GM18517 (cell line): ENCODE measurements at regions not wholly inside any gene's neighbourhood (a gene's known extent, or its start where the extent isn't known, plus 50 kb on each side); places are given as distances from the start of the nearest gene placed in this dataset.
A peak's percentile ranks its signal among the peaks of the same experiment; 100 is the strongest.
"Not testable (repeated sequence)": the region's sequence is repeated elsewhere in the genome, so short reads cannot be mapped to it uniquely, and the experiment has no call there.

Source experiments
- ATAC-seq: cut with Tn5 transposase; IDR thresholded peaks from one replicate; pipeline ENCODE4 v1.9.1; 2021; ENCODE audit warnings: mild to moderate bottlenecking, moderate library complexity; ENCODE audit not compliant: unreplicated experiment

DNA sequence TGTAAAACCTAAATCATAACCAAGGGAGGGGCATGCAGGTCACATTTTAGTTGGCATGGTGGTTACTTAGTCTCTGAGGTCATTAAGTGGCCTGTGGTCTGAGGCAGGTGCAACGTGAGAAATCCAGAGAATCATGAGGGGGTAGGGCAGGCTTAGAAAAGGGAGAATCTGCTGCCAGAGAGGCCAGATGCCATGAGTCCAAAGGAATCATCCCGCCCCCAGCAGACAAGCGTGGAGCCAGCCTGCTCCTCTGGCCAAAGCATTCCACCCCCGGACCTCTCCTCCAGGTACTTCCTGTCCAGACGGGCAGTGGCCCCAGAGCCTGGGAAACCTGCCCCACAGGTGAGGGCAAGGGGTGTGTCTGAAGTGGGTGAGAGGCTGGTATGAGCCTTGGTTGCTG lies 196.4 kb upstream of the ZNF32 start:
- ATAC-seq: no peak

DNA sequence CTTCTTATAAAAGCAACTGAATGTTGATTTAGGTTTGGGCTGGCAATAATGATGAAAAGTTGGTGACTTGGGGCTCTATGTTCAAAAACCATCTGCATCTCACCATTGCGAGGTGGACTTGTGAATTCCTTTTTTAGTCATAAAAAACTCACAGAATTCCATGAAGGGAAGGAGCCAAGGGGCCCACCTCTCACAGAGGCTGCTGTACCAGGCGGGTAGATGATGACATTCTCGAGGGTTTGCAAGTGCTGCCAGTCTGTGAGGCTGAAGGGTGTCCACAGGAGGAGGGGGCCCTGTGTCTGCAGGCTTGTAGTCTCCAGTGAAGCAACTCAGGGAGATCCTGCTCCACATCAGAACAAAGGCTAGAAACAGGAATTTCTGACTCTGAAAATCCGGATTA lies 195.5 kb upstream of the ZNF32 start:
- no peak for ATAC-seq

DNA sequence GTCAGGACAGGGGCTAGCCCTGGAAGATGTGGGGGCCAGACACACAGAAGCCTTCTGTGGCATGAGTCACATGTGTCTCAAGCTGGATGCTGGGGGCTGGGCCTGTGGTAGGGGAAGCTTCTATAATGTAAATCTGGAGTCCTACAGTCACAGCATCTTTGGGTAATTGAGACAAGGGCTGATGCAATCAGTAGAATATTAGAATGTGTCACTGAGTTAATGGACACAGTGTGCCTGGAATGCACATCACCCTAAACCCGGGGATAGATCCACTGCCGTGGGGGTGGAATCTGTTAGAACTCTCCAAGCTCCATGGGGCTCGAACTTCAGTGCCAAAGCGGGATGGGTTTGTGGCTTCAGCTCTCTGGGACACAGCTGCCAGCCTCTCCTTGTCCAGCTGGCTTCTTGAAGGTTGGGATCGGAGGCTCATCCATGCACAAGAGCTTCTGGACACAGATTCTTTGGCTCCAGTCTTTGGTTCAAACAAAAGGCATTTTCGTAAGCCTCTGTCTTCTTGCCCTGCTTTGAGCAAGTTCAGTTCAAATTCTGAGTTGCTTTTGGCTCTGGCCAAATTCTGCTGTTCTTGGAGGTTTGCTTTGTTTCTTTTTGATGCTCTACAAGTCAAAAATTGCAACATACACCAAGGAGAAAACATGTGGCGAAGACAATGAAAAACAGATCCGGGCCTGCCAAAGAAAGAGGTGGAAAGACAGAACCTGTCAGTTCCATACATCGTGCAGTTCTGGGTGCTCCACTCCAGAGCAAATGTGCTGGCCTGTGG lies 194.8 kb upstream of the ZNF32 start:
- ATAC-seq: no peak

DNA sequence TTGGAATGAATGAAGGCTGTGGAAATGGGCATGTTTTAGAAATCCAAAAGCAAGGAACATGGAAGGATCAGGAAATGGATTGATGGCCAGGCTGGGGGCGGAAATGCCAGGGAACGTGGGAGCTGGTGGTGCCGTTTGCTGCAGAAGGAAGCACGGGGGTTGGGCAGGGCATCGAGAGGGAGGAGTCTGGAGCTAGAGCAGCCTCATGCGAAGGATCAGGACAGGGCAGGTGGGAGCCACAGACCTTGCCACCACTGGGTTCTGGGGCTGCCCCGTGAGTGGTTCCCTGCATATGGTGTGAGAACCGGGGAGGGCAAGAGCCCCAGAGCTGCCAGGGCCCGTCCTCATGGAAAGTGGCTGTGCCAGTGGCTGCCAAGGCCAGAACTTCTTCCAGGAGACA lies 193.8 kb upstream of the ZNF32 start:
- no peak for ATAC-seq

DNA sequence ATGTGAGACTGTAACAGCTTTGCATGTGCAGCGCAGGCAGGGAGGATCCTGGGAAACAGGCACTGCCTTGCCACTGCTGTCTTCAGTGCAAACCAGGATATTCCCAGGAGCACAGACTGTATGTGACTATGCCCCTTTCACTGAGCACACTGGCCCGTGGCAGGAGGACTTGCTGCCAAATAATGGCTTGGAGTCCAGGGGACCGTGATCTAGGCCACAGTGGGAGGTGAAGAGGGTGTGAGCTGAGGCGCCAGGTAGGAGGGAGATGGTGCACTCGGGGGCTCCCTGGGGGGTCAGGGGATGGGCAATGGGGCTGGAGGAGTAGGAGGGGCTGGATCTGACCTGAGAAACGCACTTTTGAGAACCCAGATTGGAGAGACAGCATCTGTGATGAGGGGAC lies 193.4 kb upstream of the ZNF32 start:
- no peak for ATAC-seq

DNA sequence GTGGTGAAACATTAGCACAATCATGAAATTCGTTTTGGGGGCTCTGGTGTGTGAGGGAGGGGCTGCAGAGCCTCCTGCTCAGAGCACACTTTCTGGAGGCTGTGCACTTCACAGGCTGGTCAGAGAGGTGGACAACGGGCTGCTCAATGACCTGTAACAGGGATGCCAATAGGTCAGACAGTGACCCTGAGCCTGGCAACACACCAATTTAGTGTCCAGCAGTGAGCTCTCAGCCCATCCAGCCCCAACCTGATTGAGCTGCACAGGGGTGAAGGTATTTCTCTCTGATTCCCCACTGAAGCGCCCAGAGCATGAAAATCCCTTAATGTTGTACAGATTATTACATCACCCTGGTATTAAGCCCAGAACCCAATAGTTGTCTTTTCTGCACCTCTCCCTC lies 191.3 kb upstream of the ZNF32 start:
- no peak for ATAC-seq

DNA sequence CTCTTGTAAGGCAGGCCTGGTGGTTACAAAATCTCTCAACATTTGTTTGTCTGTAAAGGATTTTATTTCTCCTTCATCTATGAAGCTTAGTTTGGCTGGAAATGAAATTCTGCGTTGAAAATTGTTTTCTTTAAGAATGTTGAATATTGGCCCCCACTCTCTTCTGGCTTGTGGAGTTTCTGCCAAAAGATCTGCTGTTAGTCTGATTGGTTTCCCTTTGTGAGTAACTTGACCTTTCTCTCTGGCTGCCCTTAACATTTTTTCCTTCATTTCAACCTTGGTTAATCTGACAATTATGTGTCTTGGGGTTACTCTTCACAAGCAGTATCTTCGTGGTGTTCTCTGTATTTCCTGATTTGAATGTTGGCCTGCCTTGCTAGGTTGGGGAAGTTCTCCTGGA lies 186.1 kb upstream of the ZNF32 start:
- ATAC-seq: not testable (repeated sequence)

DNA sequence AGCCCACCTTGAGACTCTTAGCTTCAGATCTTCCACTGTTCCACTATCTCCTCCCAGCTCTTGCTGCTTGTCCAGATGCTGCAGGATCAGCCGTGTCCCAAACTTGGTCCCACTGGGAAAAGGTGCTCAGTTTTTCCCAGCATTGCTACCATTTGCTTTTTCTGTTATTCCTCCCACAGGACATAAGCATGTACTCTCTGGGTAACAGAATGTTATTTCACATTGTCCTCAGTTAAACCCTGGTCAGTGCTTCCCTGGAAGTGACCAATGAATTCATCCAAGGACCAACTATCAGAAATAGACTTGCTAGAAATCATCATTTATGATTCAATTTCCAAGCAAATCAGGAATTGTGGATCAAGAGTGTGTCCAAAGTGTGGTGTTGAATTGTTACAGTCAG lies 179.2 kb upstream of the ZNF32 start:
- no peak for ATAC-seq

DNA sequence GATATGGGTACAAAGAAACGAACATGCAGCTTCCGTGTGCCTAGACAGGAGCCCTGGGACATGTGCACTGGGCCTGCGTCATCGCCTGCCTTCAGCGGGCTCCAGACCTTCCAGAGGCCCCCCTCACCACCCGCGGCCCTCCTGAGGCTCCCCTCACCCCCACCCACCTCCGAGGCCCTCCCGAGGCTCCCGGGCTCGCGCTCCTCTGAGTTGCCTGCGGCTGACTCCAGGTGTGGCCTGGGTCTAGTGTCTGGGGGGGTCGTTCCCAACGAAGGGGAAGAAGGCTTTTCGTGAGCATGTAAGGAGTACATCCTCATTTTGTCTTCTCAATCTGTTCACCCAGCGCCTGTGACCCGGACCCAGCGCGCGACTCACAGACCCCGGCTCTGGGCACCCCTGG lies 177.3 kb upstream of the ZNF32 start:
- no peak for ATAC-seq

DNA sequence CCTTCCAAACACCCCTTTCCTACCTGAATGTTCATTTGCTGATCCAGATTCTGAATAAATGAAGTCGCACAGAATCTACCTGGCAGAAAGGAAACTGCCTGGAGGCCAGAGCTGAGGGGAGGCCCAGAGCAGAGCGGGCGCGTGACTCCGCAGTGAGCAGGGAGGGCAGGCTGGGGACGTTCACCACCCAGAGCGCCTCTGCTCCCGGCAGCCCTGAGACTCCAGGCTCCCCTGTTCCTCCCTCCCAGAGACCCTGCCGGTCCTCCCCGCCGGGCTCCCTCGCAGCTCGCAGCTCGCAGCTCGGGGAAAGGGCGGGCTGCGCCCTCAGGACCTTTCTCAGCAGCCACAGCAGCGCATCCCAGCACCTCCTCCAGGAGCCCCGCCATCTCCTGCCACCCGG lies 176.7 kb upstream of the ZNF32 start:
- no peak for ATAC-seq

DNA sequence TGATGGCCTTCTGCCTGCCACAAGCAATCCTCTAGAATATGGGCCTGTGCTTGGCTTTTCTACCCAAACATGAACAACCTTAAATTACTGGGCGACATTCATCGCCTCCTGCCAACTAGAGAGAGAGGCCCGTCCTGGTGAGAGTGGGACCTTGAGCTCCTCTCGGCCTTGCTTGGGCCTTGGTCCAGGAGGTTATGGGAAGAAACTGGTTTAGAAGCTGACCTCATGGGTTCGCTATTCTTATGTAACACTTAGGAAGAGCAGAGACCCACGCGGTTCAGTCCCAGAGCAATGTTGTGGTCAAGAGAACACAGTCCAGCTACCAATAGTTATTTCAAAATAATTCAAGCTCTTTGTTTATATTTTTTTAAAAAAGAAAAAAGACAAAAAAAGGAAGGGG lies 176.3 kb upstream of the ZNF32 start:
- no peak for ATAC-seq

DNA sequence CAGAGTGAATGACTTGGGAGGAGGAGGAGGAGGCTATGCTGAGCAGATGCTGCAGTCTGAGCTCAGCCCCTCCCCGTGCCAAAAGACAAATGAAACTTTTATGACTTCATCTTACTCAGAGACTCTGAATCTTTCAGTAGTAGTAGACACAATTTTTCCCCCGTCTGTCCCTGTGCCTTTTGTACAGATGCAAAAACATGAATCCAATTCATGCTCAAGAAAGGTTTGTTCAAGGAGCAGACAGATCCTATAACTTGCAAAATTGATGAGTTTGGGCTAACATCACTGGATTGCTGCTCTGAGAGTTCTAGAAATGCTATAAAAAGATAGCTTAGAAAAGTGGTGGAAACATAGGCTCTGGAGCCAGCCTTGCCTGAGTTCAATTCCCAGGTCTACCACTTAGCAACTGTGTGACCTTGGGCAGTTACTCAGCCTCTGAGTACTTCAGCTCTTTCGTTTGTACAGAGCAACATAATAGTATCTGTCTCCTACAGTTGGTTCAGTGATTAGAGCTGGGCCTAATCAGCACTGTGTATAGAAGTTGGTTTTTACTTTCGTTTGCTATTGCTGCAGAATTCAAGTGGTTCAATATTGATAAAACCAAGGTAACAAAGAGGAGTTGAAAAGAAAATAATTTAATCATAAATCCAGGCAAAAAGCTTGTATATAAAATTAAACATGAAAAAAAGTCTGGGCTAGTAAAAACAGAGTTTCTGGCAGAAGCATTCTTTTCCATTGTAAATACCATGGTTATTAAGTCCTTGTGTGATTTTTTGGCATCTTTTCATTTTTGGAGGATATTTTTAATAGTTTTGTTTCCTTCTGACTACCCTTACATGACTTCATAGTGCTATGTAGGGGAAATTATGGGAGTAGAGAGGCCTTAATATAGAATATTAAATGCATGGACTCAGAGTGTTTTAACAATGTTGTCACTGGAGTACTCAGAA lies 174.2 kb upstream of the ZNF32 start:
- ATAC-seq: no peak

DNA sequence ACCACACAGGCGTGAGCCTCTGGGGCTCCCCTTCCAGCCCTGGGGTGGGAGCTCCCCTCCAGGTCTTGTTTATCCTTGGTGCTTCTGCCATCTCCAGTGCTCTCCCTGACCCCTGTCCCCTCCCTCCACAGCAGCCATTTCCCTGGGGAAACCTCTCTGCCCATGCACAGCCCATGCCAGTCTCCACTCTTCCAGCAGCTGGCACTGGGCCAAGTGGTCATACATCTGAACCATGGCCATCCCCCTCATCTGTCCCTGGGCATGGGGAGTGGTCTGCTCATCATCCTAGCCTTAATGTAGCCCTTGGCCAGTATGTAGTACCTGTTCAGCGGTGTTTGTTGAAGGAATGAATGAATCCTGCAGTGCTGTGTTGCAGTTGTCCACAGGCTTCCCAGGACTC lies 172.4 kb upstream of the ZNF32 start:
- ATAC-seq: no peak

DNA sequence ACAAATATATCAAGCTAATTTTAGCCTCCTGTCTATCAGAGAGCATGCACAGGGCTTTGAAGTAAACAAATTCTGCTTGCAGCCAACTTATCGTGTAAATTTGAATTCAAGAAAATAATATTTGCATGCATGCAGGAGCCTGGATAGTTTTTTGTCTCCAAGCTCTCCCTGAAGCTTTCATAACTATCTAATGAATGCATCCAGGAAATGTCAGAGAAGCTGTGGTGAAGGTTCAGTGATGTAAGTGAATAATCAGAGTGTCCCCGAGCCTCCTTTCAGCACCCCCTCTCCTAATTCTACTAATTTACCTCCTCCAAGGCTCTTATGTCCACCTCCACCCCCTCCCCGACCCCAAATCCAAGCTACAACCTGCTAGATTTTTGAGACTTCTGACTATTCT lies 172.0 kb upstream of the ZNF32 start:
- no peak for ATAC-seq

DNA sequence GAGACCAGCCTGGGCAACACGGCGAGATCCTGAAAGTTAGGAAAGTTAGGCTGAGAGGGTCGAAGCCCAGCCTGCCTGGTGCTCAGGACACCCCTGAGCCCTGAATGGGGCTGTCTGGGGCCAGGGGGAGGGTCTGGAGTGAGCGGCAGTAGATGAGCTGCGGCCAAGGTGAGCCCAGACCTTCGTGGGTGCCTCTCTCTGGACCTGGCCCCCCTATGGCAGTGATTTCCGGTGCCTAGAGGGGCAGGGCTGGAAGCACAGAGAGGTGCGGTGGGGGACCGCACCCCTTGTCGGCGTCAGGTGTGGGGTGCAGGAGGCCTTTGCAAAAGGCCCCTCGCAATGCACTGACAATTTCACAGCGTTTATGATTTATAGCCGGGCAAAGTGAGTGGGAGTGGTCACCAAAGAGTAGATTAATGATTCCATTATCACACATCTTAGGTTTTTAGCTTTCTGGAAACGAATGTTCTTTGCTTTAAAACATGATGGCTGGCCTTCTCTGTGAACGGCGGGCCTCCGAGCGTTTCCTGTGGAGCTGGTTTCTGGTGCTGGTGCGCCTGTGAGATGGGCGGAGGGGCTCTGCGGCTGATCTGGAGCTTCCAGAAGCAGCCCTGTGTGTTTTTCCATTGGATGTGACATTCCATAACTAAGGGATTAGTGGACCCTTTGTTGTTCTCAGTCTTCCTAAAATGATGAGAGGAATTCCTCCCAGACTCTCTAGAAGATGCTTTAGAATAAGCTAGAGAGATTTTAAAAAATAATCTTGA lies 171.0 kb upstream of the ZNF32 start:
- no peak for ATAC-seq

DNA sequence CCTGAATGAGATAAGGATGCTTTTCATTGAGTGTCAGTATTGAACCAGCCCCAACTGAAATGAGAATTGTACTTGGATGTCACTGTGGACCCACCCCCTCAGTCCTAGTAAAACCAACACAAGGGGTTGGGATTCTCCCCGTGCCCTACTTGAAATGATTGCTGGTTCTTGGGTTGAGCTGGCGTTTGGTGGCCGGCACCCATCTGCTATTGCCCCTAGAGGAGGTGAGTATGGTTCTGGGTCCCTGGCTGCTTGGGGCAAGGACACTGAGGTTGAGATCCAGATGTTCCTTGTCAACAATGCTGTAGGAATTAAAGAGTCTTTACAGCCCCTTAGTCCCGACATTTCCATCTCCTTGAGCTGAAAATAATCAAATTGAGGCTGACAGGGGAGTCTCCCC lies 170.0 kb upstream of the ZNF32 start:
- no peak for ATAC-seq

DNA sequence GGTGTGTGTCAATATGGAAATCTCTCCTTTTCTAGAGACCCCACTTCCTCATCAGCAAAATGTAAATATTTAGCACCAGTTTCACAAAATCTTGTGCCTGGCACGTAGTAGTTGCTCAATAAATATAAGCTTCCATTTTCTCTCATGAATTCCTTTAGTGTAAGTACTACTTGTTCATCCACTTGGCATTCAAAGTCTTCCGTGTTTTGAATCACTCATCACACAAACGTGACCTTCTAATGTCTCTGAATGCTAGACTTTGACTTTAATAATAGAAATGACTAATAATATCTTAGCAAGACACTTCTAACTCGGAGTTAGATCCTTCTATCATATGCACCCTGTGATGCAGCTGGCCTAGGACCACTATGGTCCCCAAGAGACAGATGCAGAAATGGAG lies 168.7 kb upstream of the ZNF32 start:
- no peak for ATAC-seq

DNA sequence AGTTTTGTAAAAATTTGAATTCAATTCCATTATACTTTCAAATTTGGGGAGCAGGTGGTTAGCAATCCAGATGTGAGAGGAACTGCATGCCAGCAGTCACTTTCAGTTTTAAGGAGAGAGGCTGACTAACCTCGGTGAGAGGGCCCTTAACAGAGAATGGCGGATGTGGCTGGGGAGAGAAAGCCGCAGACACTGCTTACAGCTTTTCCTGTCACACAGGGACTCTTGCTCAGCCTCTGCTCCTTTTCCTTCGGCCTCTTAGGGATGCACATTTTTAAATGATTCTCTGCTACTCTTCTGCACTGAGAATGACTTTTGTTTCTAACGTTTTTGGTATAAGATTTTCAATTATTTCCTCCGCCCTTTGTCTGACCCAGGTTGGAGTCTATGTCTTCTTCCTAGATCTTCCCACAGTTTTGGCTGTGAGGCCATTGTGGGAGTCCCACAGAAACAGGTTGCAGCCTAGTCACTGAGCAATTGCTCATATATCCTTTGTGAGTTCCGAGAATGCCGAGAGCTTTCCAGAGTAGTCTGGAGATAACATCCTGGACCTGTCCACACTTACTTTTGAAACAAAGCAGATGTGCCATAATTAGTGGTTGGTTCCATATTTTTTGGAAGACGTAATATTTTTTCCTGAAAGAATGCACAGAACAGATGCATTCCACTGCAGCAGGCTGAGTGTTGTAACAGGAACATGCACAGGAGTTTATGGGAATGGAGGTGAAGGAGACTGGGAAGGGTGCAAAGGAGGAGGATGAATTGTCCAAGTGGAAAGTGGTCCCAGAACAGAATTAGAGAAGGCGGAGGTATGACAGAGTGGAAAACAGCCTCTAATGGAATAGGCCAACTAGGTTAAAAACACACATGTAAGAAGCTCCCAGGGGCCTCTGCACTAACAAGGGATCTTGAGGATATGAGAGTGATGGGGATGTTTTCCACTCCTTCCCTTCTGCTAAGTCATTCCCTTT lies 168.0 kb upstream of the ZNF32 start:
- peak; percentile 92 for ATAC-seq

DNA sequence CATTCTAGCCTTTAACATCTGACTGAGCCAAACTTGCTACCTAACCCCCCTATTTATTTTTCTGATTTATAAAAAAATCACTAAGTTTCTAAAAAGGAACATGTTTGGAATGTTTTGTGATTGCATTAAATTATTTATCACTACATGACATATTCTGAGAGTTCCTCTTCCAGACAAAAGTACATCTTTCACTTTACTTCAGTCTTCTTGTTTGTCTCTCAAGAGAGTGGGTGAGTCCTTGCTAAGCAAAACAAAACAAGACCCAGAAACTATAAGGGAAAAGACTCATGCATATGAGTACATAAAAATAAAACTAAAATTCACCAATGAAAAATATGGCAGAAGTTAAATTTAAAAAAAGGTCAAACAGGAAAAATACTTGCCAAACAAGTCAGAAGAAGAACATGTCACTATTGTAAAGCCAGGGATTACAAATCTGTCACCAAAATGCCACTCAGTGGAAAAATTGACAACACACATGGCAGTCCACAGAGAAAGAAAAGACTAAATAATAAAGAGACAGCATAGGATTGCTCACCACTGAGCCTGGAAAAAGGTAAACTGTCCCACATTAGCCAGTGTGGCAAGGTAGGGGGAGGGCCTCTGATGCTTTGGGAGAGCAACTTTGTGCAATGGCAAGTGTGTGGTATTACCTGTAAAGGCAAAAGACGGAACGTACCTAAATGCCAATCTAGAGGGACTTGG lies 166.7 kb upstream of the ZNF32 start:
- ATAC-seq: no peak

DNA sequence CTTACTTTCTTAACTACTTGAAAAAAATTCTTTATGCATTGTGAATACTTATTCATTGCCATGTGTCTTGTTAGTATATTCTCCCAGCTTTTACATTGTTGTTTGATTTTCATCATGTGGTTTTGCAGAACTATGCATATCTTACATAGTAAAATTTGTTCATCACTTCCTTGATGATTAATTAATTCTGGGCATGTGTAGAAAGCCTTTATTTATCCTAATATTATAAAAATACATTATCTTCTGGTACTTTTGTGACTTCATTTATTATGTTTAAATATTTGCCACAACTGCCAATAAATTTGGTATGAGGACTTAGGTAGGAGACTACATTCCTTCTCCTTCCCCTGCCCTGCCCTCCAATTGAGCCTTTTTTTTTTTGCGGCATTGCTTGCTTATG lies 166.0 kb upstream of the ZNF32 start:
- no peak for ATAC-seq
